AG04450 (cell line): ENCODE measurements at regions not wholly inside any gene's neighbourhood (a gene's known extent, or its start where the extent isn't known, plus 50 kb on each side); places are given as distances from the start of the nearest gene placed in this dataset.

Experiments
- CTCF ChIA-PET: fragments of 300-600, 350-600 bp; formaldehyde crosslinking; extraction: SDS; loops from one replicate; lab custom pipeline; 2022; ENCODE audit warnings: antibody characterized with exemption, inconsistent platforms; lab: Charles Lee
- POLR2A ChIA-PET: fragments of 350-600 bp; formaldehyde crosslinking; extraction: SDS; loops from one replicate; lab custom pipeline; 2021; ENCODE audit warnings: antibody characterized with exemption, inconsistent platforms; lab: Yijun Ruan, JAX
- DNase-seq: peaks from one replicate; pipeline ENCODE4 v3.0.0-alpha.2; 2011; ENCODE audit warnings: low read depth, low spot score
- H3K27ac ChIP-seq: one replicate; pipeline ENCODE4 v1.5.1; 2012; ENCODE audit warnings: low read depth, low read length, control low read depth
- H3K27me3 ChIP-seq: one replicate; pipeline ENCODE4 v1.6.0; 2012; ENCODE audit warnings: low read length; ENCODE audit not compliant: control insufficient read depth, insufficient read depth
- H3K4me3 ChIP-seq: 2 replicates; pipeline ENCODE4 v1.5.1; 2011; ENCODE audit warnings: mild to moderate bottlenecking, low read depth, low read length, control low read depth
- H3K9me3 ChIP-seq: 2 replicates; pipeline ENCODE4 v1.5.1; 2012; ENCODE audit warnings: low read length; ENCODE audit not compliant: control insufficient read depth, insufficient read depth
- TF ChIP-seq, protein P1 (sequence below): IDR thresholded peaks from 2 replicates; pipeline ENCODE4 v1.5.1; 2011; ENCODE audit warnings: low read depth, low read length, control low read depth, inconsistent platforms

GRCh38 chr5:5069851-5070250 lies 70.3 kb upstream of the ADAMTS16 start:
- Histone ChIP-seq H3K4me3 (no peak overlapping the region), H3K27ac (no peak overlapping the region), H3K27me3 (no peaks in the 10 kb centered on the region), H3K9me3 (peaks cover 11% of the 10 kb centered on the region)
- TF ChIP-seq, protein P1, sequence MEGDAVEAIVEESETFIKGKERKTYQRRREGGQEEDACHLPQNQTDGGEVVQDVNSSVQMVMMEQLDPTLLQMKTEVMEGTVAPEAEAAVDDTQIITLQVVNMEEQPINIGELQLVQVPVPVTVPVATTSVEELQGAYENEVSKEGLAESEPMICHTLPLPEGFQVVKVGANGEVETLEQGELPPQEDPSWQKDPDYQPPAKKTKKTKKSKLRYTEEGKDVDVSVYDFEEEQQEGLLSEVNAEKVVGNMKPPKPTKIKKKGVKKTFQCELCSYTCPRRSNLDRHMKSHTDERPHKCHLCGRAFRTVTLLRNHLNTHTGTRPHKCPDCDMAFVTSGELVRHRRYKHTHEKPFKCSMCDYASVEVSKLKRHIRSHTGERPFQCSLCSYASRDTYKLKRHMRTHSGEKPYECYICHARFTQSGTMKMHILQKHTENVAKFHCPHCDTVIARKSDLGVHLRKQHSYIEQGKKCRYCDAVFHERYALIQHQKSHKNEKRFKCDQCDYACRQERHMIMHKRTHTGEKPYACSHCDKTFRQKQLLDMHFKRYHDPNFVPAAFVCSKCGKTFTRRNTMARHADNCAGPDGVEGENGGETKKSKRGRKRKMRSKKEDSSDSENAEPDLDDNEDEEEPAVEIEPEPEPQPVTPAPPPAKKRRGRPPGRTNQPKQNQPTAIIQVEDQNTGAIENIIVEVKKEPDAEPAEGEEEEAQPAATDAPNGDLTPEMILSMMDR = no peak
- ChIA-PET POLR2A (no interaction called here), CTCF (no interaction called here)
- no peak for DNase-seq

- Histone ChIP-seq H3K4me3 (no peak overlapping the region), H3K27me3 (no peaks in the 10 kb centered on the region), H3K27ac (no peak overlapping the region), H3K9me3 (peaks cover 5% of the 10 kb centered on the region)
- TF ChIP-seq, protein P1 = no peak
- POLR2A ChIA-PET = no interaction called here
- no peak for DNase-seq
- CTCF ChIA-PET = no interaction called here
These were observed 68.6 kb upstream of the ADAMTS16 start for GRCh38 chr5:5071554-5071953.

GRCh38 chr5:5077236-5077635 lies 62.9 kb upstream of the ADAMTS16 start:
- H3K27me3 ChIP-seq = no peaks in the 10 kb centered on the region
- CTCF ChIA-PET = no interaction called here
- no peak for DNase-seq
- peaks cover 9% of the 10 kb centered on the region for H3K9me3 ChIP-seq
- H3K27ac ChIP-seq = no peak overlapping the region
- H3K4me3 ChIP-seq = no peak overlapping the region
- POLR2A ChIA-PET = no interaction called here
- TF ChIP-seq, protein P1 = no peak

- no peaks in the 10 kb centered on the region for H3K27me3 ChIP-seq
- no peak for DNase-seq
- POLR2A ChIA-PET = no interaction called here
- H3K9me3 ChIP-seq = peaks cover 9% of the 10 kb centered on the region
- H3K27ac ChIP-seq = no peak overlapping the region
- CTCF ChIA-PET = no interaction called here
- TF ChIP-seq, protein P1 = no peak
- no peak overlapping the region for H3K4me3 ChIP-seq
These were observed 61.9 kb upstream of the ADAMTS16 start for GRCh38 chr5:5078009-5078897.

DNA sequence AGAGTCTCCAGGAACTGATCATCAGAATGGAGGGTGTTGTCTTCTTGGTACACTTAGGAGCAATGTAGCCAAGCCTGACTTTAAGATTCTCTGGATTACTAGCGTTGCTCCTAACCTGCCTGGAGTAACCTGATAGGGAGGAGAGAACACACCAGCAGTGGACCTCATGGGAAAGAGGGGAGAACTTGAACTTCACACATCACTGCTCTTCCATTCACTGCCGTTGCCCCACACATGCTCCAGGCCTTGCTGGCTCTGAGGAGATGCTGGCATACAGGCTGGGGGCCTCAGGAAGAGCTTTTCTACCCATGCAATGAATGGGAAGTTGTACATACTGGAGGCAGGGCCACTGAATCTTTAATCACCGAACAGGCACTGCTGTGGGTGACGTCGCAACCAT lies 60.3 kb upstream of the ADAMTS16 start:
- TF ChIP-seq, protein P1 = no peak
- no peak for DNase-seq
- no peaks in the 10 kb centered on the region for H3K27me3 ChIP-seq
- peaks cover 12% of the 10 kb centered on the region for H3K9me3 ChIP-seq
- CTCF ChIA-PET = no interaction called here
- no peak overlapping the region for H3K4me3 ChIP-seq
- H3K27ac ChIP-seq = no peak overlapping the region
- POLR2A ChIA-PET = no interaction called here
